Astrocyte (in vitro differentiated cells and primary cell): ENCODE measurements at regions not wholly inside any gene's neighbourhood (a gene's known extent, or its start where the extent isn't known, plus 50 kb on each side); places are given as distances from the start of the nearest gene placed in this dataset.

ENCODE experiments used
- CTCF ChIP-seq: IDR thresholded peaks from 2 replicates; pipeline ENCODE4 v1.5.1; 2011; ENCODE audit warnings: low read depth, mild to moderate bottlenecking, inconsistent platforms, low read length, moderate library complexity; ENCODE audit not compliant: insufficient read depth
- EZH2 ChIP-seq: IDR thresholded peaks from 2 replicates; pipeline ENCODE4 v1.6.1; 2012; ENCODE audit warnings: mild to moderate bottlenecking, low read length, inconsistent platforms; ENCODE audit not compliant: insufficient read depth

DNA sequence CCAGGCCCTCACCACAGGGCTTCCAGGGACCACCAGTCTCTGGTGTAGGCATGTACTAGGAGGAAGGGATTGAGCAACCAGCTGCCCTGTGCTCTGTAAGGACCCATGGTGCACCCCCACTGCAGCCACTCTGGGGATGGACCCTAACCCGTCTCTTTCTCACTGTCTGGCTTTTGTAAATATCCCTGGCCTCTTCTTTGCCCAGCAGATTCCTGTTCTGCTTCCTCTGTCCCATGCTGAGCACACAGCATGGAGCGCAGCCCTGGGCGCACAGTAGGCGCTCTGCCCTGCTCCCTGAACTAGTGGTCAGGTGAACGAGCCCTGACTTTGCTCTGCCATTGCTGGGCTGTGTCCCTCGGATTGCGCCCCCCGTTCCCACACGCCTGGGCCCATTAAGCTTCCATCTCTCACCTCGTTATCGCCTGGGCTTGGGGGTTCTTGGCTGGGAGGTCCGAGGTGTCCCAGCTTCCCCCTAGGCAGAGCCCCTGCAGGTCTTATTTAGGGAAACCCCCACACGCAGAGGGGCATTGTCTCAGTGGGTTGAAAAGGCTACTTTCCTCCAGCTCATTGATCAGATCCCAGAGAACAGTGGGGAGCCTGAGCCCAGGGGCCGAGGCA, 162.1 kb downstream of the MYCN start:
- TF ChIP-seq CTCF (no peak), EZH2 (no peak)
